Stomach (tissue), 8 donors: ENCODE measurements at regions not wholly inside any gene's neighbourhood (a gene's known extent, or its start where the extent isn't known, plus 50 kb on each side); places are given as distances from the start of the nearest gene placed in this dataset.
A peak's percentile ranks its signal among the peaks of the same experiment; 100 is the strongest.

Source experiments
- DNase-seq, 2 donors: peaks; one replicate each; pipeline versions ENCODE4 v3.0.0 to v3.0.0-alpha.2; 2013 to 2019
- H3K27ac ChIP-seq, 5 donors: fragments of 200-600 bp in 4 of 5; sonication (generic) in 4 of 5; one replicate each; pipeline ENCODE4 v1.5.1; 2013 to 2019; ENCODE audit warnings: mild to moderate bottlenecking in 1 of 5, moderate library complexity in 1 of 5
- H3K27me3 ChIP-seq, 3 donors: fragments of 200-600 bp; sonication (generic); one replicate each; pipeline ENCODE4 v1.5.1; 2017 to 2019; ENCODE audit warnings: mixed run types in 1 of 3
- H3K36me3 ChIP-seq, 4 donors: fragments of 200-600 bp; sonication (generic); 1 replicate in 3 of 4; 2 replicates in 1 of 4; pipeline ENCODE4 v1.5.1; 2016 to 2019
- H3K4me1 ChIP-seq, 4 donors: fragments of 200-600 bp; sonication (generic); one replicate each; pipeline ENCODE4 v1.5.1; 2016 to 2019
- H3K4me3 ChIP-seq, 4 donors: fragments of 200-600 bp; sonication (generic) in 3 of 4; one replicate each; pipeline ENCODE4 v1.5.1; 2016 to 2019; ENCODE audit warnings: mild to moderate bottlenecking in 1 of 4
- H3K9me3 ChIP-seq, 4 donors: fragments of 200-600 bp; sonication (generic); one replicate each; pipeline ENCODE4 v1.5.1; 2016 to 2019
- CTCF ChIP-seq, 7 experiments: fragments of 450-650 bp in 4 of 7; fragments of 200-600 bp in 3 of 7; sonication (generic) in 3 of 7; IDR thresholded peaks; one replicate each; pipeline ENCODE4 v1.5.1; 2016 to 2019; ENCODE audit warnings: antibody characterized with exemption in 7 of 7, control low read depth in 2 of 7, mild to moderate bottlenecking in 1 of 7
- EP300 ChIP-seq: sonication (generic); formaldehyde crosslinking; IDR thresholded peaks from one replicate; pipeline ENCODE4 v1.6.1; 2017; ENCODE audit warnings: antibody characterized with exemption
- POLR2A ChIP-seq, 4 donors: fragments of 450-650 bp; IDR thresholded peaks; one replicate each; pipeline ENCODE4 v1.6.1; 2016; ENCODE audit warnings: antibody characterized with exemption in 4 of 4, control low read depth in 2 of 4, mild to moderate bottlenecking in 1 of 4, moderate library complexity in 1 of 4
- POLR2AphosphoS5 ChIP-seq, 3 donors: sonication (generic); formaldehyde crosslinking; IDR thresholded peaks; one replicate each; pipeline ENCODE4 v1.6.1; 2016; ENCODE audit warnings: antibody characterized with exemption in 3 of 3
- WGBS, 5 donors: extraction: QIAGEN DNeasy Blood & Tissue Kit in 3 of 5; methylation state at CpG; one replicate each; pipeline versions ENCODE4 v1.1.5 to v1.1.7; 2013 to 2018; 5-methylcytosine and 5-hydroxymethylcytosine counted together
- intact Hi-C: fragments of 100-400 bp; cut with DNase I; formaldehyde crosslinking; loops from one replicate; pipeline ENCODE4 v1.15.1; 2023; ENCODE audit warnings: low total_unique reads
- donor health status: healthy with polysubstance abuse.
- donor health status: Bipolar disorder and iron deficiency.
- donor health status: healthy.

- no peak for DNase-seq
- Histone ChIP-seq H3K27me3 (no peaks in the 10 kb centered on the region), H3K36me3 (no peaks in the 10 kb centered on the region), H3K4me1 (peaks cover 0 to 9% (median 0%) of the 10 kb centered on the region in 4 donors), H3K9me3 (no peaks in the 10 kb centered on the region), H3K27ac (no peak overlapping the region), H3K4me3 (no peak overlapping the region)
- intact Hi-C loops: no loop called here
- no peak for TF ChIP-seq CTCF (IDR thresholded peaks at IDR 0.05)
- 27 to 44% (median 31%) methylated on average over 2 of the region's 2 CpGs for WGBS, 5 donors
These were observed 248.6 kb upstream of the NOVA1 start for GRCh38 chr14:26846388-26846787.

DNA sequence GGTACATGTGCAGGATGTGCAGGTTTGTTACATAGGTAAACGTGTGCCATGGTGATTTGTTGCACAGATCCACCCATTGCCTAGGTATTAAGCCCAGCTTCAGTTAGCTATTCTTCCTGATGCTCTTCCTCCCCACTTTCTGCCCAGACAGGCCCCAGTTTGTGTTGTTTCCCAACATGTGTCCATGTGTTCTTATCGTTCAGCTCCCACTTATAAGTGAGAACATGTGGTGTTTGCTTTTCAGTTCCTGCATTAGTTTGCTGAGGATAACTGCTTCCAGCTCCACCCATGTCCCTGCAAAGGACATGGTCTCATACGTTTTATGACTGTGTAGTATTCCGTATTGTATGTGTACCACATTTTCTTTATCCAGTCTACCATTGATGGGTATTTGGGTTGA, 251.7 kb upstream of the NOVA1 start:
- no peak for TF ChIP-seq CTCF (IDR thresholded peaks at IDR 0.05)
- TF ChIP-seq POLR2A (IDR thresholded peaks at IDR 0.05): no peak
- TF ChIP-seq EP300: no peak
- no peak for TF ChIP-seq POLR2AphosphoS5 (IDR thresholded peaks at IDR 0.05)
- H3K9me3 ChIP-seq: no peaks in the 10 kb centered on the region
- no peak overlapping the region for H3K27ac ChIP-seq
- no peak overlapping the region for H3K4me3 ChIP-seq
- DNase-seq: no peak
- no peaks in the 10 kb centered on the region for H3K27me3 ChIP-seq
- intact Hi-C loops: no loop called here
- no peaks in the 10 kb centered on the region for H3K36me3 ChIP-seq
- 50 to 71% (median 70%) methylated on average over 4 of the region's 4 CpGs for WGBS, 5 donors
- no peaks in the 10 kb centered on the region for H3K4me1 ChIP-seq

DNA sequence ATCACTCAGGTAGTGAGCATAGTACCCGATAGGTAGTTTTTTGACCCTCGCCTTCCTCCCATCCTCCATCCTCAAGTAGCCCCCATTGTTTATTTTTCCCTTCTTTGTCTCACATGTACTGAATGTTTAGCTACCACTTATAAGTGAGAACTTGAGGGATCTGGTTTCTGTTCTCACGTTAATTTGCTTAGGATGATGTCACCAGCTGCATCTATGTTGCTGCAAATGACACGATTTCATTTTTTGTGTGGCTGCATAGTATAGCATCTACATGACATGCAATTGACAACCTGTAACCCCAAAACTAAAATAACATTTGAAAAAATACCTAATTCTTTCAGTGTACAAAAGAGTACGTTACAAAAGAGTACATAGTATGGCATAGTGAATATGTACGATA, 254.0 kb upstream of the NOVA1 start:
- Histone ChIP-seq H3K9me3 (no peaks in the 10 kb centered on the region), H3K4me1 (no peaks in the 10 kb centered on the region), H3K4me3 (no peak overlapping the region), H3K36me3 (no peaks in the 10 kb centered on the region), H3K27ac (no peak overlapping the region), H3K27me3 (no peaks in the 10 kb centered on the region)
- TF ChIP-seq EP300: no peak
- no peak for TF ChIP-seq CTCF (IDR thresholded peaks at IDR 0.05)
- no peak for TF ChIP-seq POLR2AphosphoS5 (IDR thresholded peaks at IDR 0.05)
- TF ChIP-seq POLR2A (IDR thresholded peaks at IDR 0.05): no peak
- WGBS, 5 donors: 85 to 91% (median 87%) methylated on average over 6 of the region's 6 CpGs
- intact Hi-C loops: no loop called here
- no peak for DNase-seq

DNA sequence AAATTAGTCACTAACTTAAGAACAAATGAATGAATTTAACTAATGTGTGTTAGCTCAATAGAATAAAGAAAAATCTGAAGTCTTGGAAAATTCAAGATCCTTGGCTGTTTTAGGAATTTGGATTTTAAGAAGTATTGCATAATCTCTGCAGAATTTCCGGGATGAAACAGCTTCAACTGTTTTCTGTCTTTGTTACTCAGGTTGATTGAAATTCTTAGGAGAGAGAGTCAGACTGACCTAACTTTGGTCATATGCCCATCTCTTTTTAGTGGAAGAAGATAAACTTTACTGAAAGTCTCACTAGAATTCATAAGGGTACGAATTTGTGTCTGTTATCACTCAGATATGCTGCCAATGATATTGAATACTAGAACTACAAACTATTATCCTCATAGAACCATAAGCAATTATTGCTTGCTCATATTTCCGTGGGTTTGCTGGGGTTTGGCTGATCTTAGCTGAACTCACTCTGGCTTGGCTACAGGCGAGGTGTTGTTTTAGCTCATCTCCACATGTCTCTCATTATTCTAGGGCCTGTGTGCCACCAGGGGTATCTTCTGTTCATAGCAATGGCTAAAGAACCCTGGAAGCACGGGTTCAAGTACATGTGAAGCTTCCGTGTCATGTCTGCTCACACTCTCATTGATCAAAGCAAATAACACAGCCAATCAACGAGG, 257.4 kb upstream of the NOVA1 start:
- Histone ChIP-seq H3K27me3 (no peaks in the 10 kb centered on the region), H3K4me3 (no peak overlapping the region), H3K9me3 (no peaks in the 10 kb centered on the region), H3K36me3 (no peaks in the 10 kb centered on the region), H3K27ac (peak overlapping the region in 1 of 5 donors; percentile 34), H3K4me1 (no peaks in the 10 kb centered on the region)
- WGBS, 5 donors: 74 to 79% (median 77%) methylated on average over 7 of the region's 7 CpGs
- DNase-seq: no peak
- intact Hi-C loops: no loop called here
- TF ChIP-seq CTCF (IDR thresholded peaks at IDR 0.05) (no peak), POLR2A (IDR thresholded peaks at IDR 0.05) (no peak), POLR2AphosphoS5 (IDR thresholded peaks at IDR 0.05) (no peak), EP300 (no peak)
